Thyroid gland (tissue), 4 donors: ENCODE measurements at regions not wholly inside any gene's neighbourhood (a gene's known extent, or its start where the extent isn't known, plus 50 kb on each side); places are given as distances from the start of the nearest gene placed in this dataset.

Experiments used
- DNase-seq, 2 donors: peaks; one replicate each; pipeline ENCODE4 v3.0.0-alpha.2; 2019
- H3K27ac ChIP-seq, 3 donors: fragments of 200-600 bp; sonication (generic); 1 replicate in 2 of 3; 2 replicates in 1 of 3; pipeline ENCODE4 v1.5.1; 2016 to 2019; ENCODE audit warnings: mild to moderate bottlenecking in 1 of 3, moderate library complexity in 1 of 3
- H3K27me3 ChIP-seq: fragments of 200-600 bp; sonication (generic); one replicate; pipeline ENCODE4 v1.5.1; 2019
- H3K36me3 ChIP-seq, 2 donors: fragments of 200-600 bp; sonication (generic); one replicate each; pipeline ENCODE4 v1.5.1; 2016 to 2019
- H3K4me1 ChIP-seq, 2 donors: fragments of 200-600 bp; sonication (generic); one replicate each; pipeline ENCODE4 v1.5.1; 2017 to 2019
- H3K4me3 ChIP-seq, 3 donors: fragments of 200-600 bp; sonication (generic); replicated peaks in 1 of 3; 1 replicate in 2 of 3; 2 replicates in 1 of 3; pipeline ENCODE4 v1.5.1; 2016; ENCODE audit warnings: mild to moderate bottlenecking in 1 of 3
- H3K9me3 ChIP-seq: fragments of 200-600 bp; sonication (generic); one replicate; pipeline ENCODE4 v1.5.1; 2017
- CTCF ChIP-seq, 6 experiments: fragments of 200-600 bp in 3 of 6; fragments of 450-650 bp in 3 of 6; sonication (generic) in 3 of 6; IDR thresholded peaks; one replicate each; pipeline ENCODE4 v1.5.1; 2016 to 2019; ENCODE audit warnings: antibody characterized with exemption in 6 of 6, mild to moderate bottlenecking in 2 of 6, inconsistent platforms in 1 of 6, moderate library complexity in 1 of 6
- POLR2A ChIP-seq, 2 donors: fragments of 450-650 bp; IDR thresholded peaks; one replicate each; pipeline ENCODE4 v1.6.1; 2017; ENCODE audit warnings: antibody characterized with exemption in 2 of 2, mild to moderate bottlenecking in 2 of 2, moderate library complexity in 1 of 2
- WGBS, 2 donors: methylation state at CpG; one replicate each; pipeline ENCODE4 v1.1.5; 2017; 5-methylcytosine and 5-hydroxymethylcytosine counted together
- intact Hi-C: fragments of 100-400 bp; cut with DNase I; formaldehyde crosslinking; loops from one replicate; pipeline ENCODE4 v1.15.1; 2023

GRCh38 chr11:26150031-26150430, 181.9 kb upstream of the ANO3 start:
- Histone ChIP-seq H3K36me3 (no peaks in the 10 kb centered on the region), H3K4me1 (no peaks in the 10 kb centered on the region), H3K27me3 (no peaks in the 10 kb centered on the region), H3K27ac (no peak overlapping the region), H3K4me3 (no peak overlapping the region), H3K9me3 (no peaks in the 10 kb centered on the region)
- intact Hi-C loops, result no loop called here
- TF ChIP-seq CTCF (IDR thresholded peaks at IDR 0.05) (no peak), POLR2A (IDR thresholded peaks at IDR 0.05) (no peak)
- DNase-seq, result no peak
- 87 to 90% methylated on average over 8 of the region's 8 CpGs for WGBS, 2 donors

GRCh38 chr11:26158251-26158650, 173.7 kb upstream of the ANO3 start:
- Histone ChIP-seq H3K27ac (no peak overlapping the region), H3K4me3 (no peak overlapping the region), H3K4me1 (no peaks in the 10 kb centered on the region), H3K9me3 (no peaks in the 10 kb centered on the region), H3K36me3 (no peaks in the 10 kb centered on the region), H3K27me3 (no peaks in the 10 kb centered on the region)
- no peak for TF ChIP-seq CTCF (IDR thresholded peaks at IDR 0.05)
- no peak for DNase-seq
- intact Hi-C loops, result no loop called here
- 74% methylated on average over 3 of the region's 3 CpGs for WGBS, 2 donors

- WGBS, 2 donors, result 70 to 81% methylated on average over 2 of the region's 2 CpGs
Measured at GRCh38 chr11:26162291-26162690, 169.6 kb upstream of the ANO3 start.

GRCh38 chr11:26186389-26186788, 145.5 kb upstream of the ANO3 start:
- no peaks in the 10 kb centered on the region for H3K4me1 ChIP-seq
- no peaks in the 10 kb centered on the region for H3K9me3 ChIP-seq
- no peak overlapping the region for H3K4me3 ChIP-seq
- H3K27me3 ChIP-seq, result no peaks in the 10 kb centered on the region
- DNase-seq, result no peak
- no peak for TF ChIP-seq POLR2A (IDR thresholded peaks at IDR 0.05)
- no peak overlapping the region for H3K27ac ChIP-seq
- intact Hi-C loops, result no loop called here
- WGBS, 2 donors, result 84 to 89% methylated on average over 2 of the region's 2 CpGs
- H3K36me3 ChIP-seq, result no peaks in the 10 kb centered on the region

More at GRCh38 chr11:26162291-26162690, 169.6 kb upstream of the ANO3 start:
- intact Hi-C loops, result no loop called here
- Histone ChIP-seq H3K36me3 (no peaks in the 10 kb centered on the region), H3K4me3 (no peak overlapping the region), H3K27me3 (no peaks in the 10 kb centered on the region), H3K27ac (no peak overlapping the region), H3K4me1 (no peaks in the 10 kb centered on the region), H3K9me3 (no peaks in the 10 kb centered on the region)
- TF ChIP-seq POLR2A (IDR thresholded peaks at IDR 0.05) (no peak), CTCF (IDR thresholded peaks at IDR 0.05) (no peak)
- no peak for DNase-seq

DNA sequence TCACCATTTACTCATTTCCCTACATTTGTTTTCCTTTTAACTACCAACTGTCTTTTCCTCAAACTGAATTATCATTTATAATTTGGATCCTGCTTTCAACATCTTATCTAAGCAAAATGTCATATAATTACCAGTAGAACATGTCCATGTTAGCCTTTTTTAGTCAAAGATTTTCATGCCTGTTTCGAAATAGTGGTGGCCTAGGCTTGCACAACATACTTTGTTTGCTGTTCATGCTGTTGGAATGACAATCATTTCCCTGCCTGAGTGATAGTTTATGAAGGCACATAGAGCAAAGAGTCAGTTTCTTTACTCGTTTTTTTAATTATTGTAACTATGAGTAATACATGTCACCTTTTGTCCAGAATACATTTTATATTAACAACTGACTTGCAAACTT, 144.3 kb upstream of the ANO3 start:
- Histone ChIP-seq H3K36me3 (no peaks in the 10 kb centered on the region), H3K4me1 (no peaks in the 10 kb centered on the region), H3K27ac (no peak overlapping the region), H3K27me3 (no peaks in the 10 kb centered on the region), H3K4me3 (no peak overlapping the region), H3K9me3 (no peaks in the 10 kb centered on the region)
- no peak for TF ChIP-seq POLR2A (IDR thresholded peaks at IDR 0.05)
- 62 to 63% methylated on average over 2 of the region's 2 CpGs for WGBS, 2 donors
- intact Hi-C loops, result no loop called here
- no peak for DNase-seq

GRCh38 chr11:26188554-26188953, 143.4 kb upstream of the ANO3 start:
- intact Hi-C loops, result no loop called here
- Histone ChIP-seq H3K9me3 (no peaks in the 10 kb centered on the region), H3K27me3 (no peaks in the 10 kb centered on the region), H3K4me3 (no peak overlapping the region), H3K36me3 (no peaks in the 10 kb centered on the region), H3K27ac (no peak overlapping the region), H3K4me1 (no peaks in the 10 kb centered on the region)
- TF ChIP-seq POLR2A (IDR thresholded peaks at IDR 0.05), result no peak
- no peak for TF ChIP-seq CTCF (IDR thresholded peaks at IDR 0.05)
- DNase-seq, result no peak
